CD4-positive, alpha-beta T cell treated with Interferon alpha-2 for 1 hour (primary cell): ENCODE measurements at regions not wholly inside any gene's neighbourhood (a gene's known extent, or its start where the extent isn't known, plus 50 kb on each side); places are given as distances from the start of the nearest gene placed in this dataset.

Experiments used
- DNase-seq, 2 donors: peaks; one replicate each; pipeline ENCODE4 v3.0.0-alpha.2; 2020 to 2022

GRCh38 chr10:44435196-44435595, 50.3 kb upstream of the CXCL12 start:
- no peak for DNase-seq

GRCh38 chr10:44436240-44436639, 51.3 kb upstream of the CXCL12 start:
- no peak for DNase-seq

GRCh38 chr10:44437840-44438511, 53.1 kb upstream of the CXCL12 start:
- no peak for DNase-seq

- no peak for DNase-seq
Observed at GRCh38 chr10:44439239-44439957, 54.5 kb upstream of the CXCL12 start.

- no peak for DNase-seq
Observed at GRCh38 chr10:44439958-44440244, 55.0 kb upstream of the CXCL12 start.

GRCh38 chr10:44457259-44457658, 72.4 kb upstream of the CXCL12 start:
- DNase-seq = no peak

- no peak for DNase-seq
Observed at GRCh38 chr10:44458671-44459413, 73.9 kb upstream of the CXCL12 start.

- no peak for DNase-seq
Observed at GRCh38 chr10:44459671-44460070, 74.8 kb upstream of the CXCL12 start.

GRCh38 chr10:44460416-44460815, 75.5 kb upstream of the CXCL12 start:
- DNase-seq = no peak

- DNase-seq = no peak
Observed at GRCh38 chr10:44462338-44462914, 77.5 kb upstream of the CXCL12 start.

- DNase-seq = no peak
Observed at GRCh38 chr10:44463511-44464121, 78.7 kb upstream of the CXCL12 start.

GRCh38 chr10:44464503-44464902, 79.6 kb upstream of the CXCL12 start:
- DNase-seq = no peak

- no peak for DNase-seq
Observed at GRCh38 chr10:44465401-44466115, 80.7 kb upstream of the CXCL12 start.

GRCh38 chr10:44466236-44466635, 81.3 kb upstream of the CXCL12 start:
- DNase-seq = no peak

GRCh38 chr10:44467090-44467489, 82.2 kb upstream of the CXCL12 start:
- no peak for DNase-seq

- DNase-seq = no peak
Observed at GRCh38 chr10:44467900-44468299, 83.0 kb upstream of the CXCL12 start.

GRCh38 chr10:44468525-44468924, 83.6 kb upstream of the CXCL12 start:
- DNase-seq = no peak

- DNase-seq = no peak
Observed at GRCh38 chr10:44468965-44469364, 84.1 kb upstream of the CXCL12 start.

GRCh38 chr10:44470784-44471183, 85.9 kb upstream of the CXCL12 start:
- no peak for DNase-seq

GRCh38 chr10:44471410-44471809, 86.5 kb upstream of the CXCL12 start:
- no peak for DNase-seq

- DNase-seq = no peak
Observed at GRCh38 chr10:44473146-44473545, 88.2 kb upstream of the CXCL12 start.

GRCh38 chr10:44476409-44477045, 91.6 kb upstream of the CXCL12 start:
- no peak for DNase-seq
